Body of pancreas (tissue), 4 donors: ENCODE measurements at regions not wholly inside any gene's neighbourhood (a gene's known extent, or its start where the extent isn't known, plus 50 kb on each side); places are given as distances from the start of the nearest gene placed in this dataset.

Experiments used
- ATAC-seq: fragments of 150-250 bp; one replicate; pipeline ENCODE4 v1.9.1; 2016
- DNase-seq, 4 donors: peaks; one replicate each; pipeline ENCODE4 v3.0.0-alpha.2; 2019
- H3K27ac ChIP-seq, 4 donors: fragments of 200-600 bp; sonication (generic); 1 replicate in 3 of 4; 2 replicates in 1 of 4; pipeline versions ENCODE4 v1.5.1 to v1.6.1; 2016 to 2019; ENCODE audit warnings: mild to moderate bottlenecking in 1 of 4, mixed read lengths in 1 of 4, moderate library complexity in 1 of 4
- H3K27me3 ChIP-seq, 2 donors: fragments of 200-600 bp; sonication (generic); one replicate each; pipeline ENCODE4 v1.6.0; 2016; ENCODE audit warnings: mild to moderate bottlenecking in 1 of 2
- H3K36me3 ChIP-seq, 2 donors: fragments of 200-600 bp; sonication (generic); replicated peaks in 1 of 2; 2 replicates each; pipeline ENCODE4 v1.5.1; 2016; ENCODE audit warnings: low read depth in 2 of 2; ENCODE audit not compliant: insufficient read depth in 1 of 2
- H3K4me1 ChIP-seq: fragments of 200-600 bp; sonication (generic); one replicate; pipeline ENCODE4 v1.6.0; 2016
- H3K4me3 ChIP-seq, 2 donors: fragments of 200-600 bp; sonication (generic); 1 replicate in 1 of 2; 2 replicates in 1 of 2; pipeline ENCODE4 v1.5.1; 2016 to 2019
- H3K9me3 ChIP-seq, 3 donors: fragments of 200-600 bp; sonication (generic); 1 replicate in 2 of 3; 2 replicates in 1 of 3; pipeline ENCODE4 v1.5.1; 2016
- CTCF ChIP-seq, 7 experiments: fragments of 450-650 bp in 4 of 7; fragments of 200-600 bp in 3 of 7; sonication (generic) in 3 of 7; IDR thresholded peaks; one replicate each; pipeline ENCODE4 v1.5.1; 2016 to 2019; ENCODE audit warnings: antibody characterized with exemption in 7 of 7
- POLR2A ChIP-seq, 3 donors: fragments of 450-650 bp; IDR thresholded peaks; one replicate each; pipeline ENCODE4 v1.6.1; 2016; ENCODE audit warnings: antibody characterized with exemption in 3 of 3, mild to moderate bottlenecking in 2 of 3
- WGBS, 2 donors: methylation state at CpG; one replicate each; pipeline ENCODE4 v1.1.5; 2017; 5-methylcytosine and 5-hydroxymethylcytosine counted together
- intact Hi-C: fragments of 100-400 bp; cut with DNase I; formaldehyde crosslinking; loops from one replicate; pipeline ENCODE4 v1.15.1; 2023

DNA sequence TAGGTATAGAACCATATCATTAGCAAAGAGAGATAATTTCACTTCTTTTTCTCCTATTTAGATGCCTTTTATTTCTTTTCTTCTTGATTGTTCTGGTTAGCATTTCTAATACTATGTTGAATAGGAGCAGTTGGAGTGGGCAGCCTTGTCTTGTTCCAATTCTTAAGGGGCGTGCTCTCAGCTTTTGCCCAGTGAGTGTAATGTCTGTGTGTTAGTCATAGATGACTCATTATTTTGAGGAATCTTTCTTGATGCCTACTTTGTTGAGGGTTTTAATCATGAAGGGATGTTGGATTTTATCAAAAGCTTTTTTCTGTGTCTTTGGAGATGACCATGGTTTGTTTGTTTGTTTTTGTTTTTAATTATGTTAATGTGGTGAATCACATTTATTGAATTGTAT, 1453.1 kb upstream of the SLC39A10 start:
- H3K36me3 ChIP-seq: no peaks in the 10 kb centered on the region
- H3K4me3 ChIP-seq: no peak overlapping the region
- ATAC-seq: no peak
- H3K27ac ChIP-seq: no peak overlapping the region
- TF ChIP-seq CTCF (IDR thresholded peaks at IDR 0.05) (no peak), POLR2A (IDR thresholded peaks at IDR 0.05) (no peak)
- H3K27me3 ChIP-seq: no peaks in the 10 kb centered on the region
- no peak for DNase-seq
- no peaks in the 10 kb centered on the region for H3K9me3 ChIP-seq
- intact Hi-C loops: no loop called here
- 52 to 68% methylated on average over 1 of the region's 1 CpG for WGBS, 2 donors
- no peaks in the 10 kb centered on the region for H3K4me1 ChIP-seq

DNA sequence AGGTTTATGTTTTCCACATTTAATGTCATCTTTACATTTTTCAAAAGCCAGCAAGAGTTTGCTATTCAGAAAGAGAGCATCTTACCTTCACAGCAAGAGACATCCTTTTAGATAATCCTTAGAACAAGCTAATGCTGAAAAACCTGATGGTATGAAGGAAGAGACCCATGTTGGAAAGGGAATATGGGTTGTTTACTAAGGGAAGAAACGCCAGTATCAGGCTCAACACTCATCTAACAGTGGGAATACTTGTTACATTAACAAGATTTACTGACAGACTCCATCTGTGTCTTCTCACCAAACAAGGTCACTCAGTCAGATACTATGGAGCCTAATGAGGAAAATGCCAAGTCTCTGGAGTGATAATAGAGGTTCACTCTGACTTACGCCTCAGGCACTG, 1474.1 kb upstream of the SLC39A10 start:
- ATAC-seq: no peak
- DNase-seq: no peak
- Histone ChIP-seq H3K4me1 (no peaks in the 10 kb centered on the region), H3K27me3 (no peaks in the 10 kb centered on the region), H3K9me3 (no peaks in the 10 kb centered on the region), H3K36me3 (no peaks in the 10 kb centered on the region), H3K27ac (no peak overlapping the region), H3K4me3 (no peak overlapping the region)
- intact Hi-C loops: no loop called here
- WGBS, 2 donors: 20 to 32% methylated on average over 2 of the region's 2 CpGs
- TF ChIP-seq CTCF (IDR thresholded peaks at IDR 0.05) (no peak), POLR2A (IDR thresholded peaks at IDR 0.05) (no peak)

- Histone ChIP-seq H3K27me3 (no peaks in the 10 kb centered on the region), H3K27ac (no peak overlapping the region), H3K9me3 (no peaks in the 10 kb centered on the region), H3K36me3 (no peaks in the 10 kb centered on the region), H3K4me1 (no peaks in the 10 kb centered on the region), H3K4me3 (no peak overlapping the region)
- no peak for TF ChIP-seq CTCF (IDR thresholded peaks at IDR 0.05)
- TF ChIP-seq POLR2A (IDR thresholded peaks at IDR 0.05): no peak
- DNase-seq (peak in 2 of 4 donors; percentile 5 to 12), ATAC-seq (no peak)
- 90 to 92% methylated on average over 9 to 17 of the region's 22 CpGs for WGBS, 2 donors
- intact Hi-C loops: no loop called here
These were observed 1480.9 kb upstream of the SLC39A10 start for GRCh38 chr2:194176134-194176533.

DNA sequence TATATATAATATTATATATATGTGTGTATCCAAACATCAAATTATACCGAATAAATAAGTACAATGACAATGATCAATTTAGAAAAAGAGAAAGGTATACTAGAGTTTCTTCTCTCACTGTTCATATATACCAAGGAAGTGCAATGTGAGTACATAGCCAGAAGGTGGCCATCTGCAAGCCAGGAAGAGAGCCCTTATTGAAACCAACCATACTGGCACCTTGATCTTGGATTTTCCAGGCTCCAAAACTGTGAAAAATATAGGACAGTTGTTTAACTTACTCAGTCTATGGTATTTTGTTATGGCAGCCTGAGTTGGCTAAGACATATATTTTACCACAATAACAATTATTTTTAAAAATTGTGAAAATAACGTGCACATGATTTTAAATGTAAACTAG, 1490.2 kb upstream of the SLC39A10 start:
- Histone ChIP-seq H3K9me3 (no peaks in the 10 kb centered on the region), H3K4me1 (no peaks in the 10 kb centered on the region), H3K4me3 (no peak overlapping the region), H3K27ac (no peak overlapping the region), H3K36me3 (no peaks in the 10 kb centered on the region), H3K27me3 (no peaks in the 10 kb centered on the region)
- no peak for TF ChIP-seq POLR2A (IDR thresholded peaks at IDR 0.05)
- TF ChIP-seq CTCF (IDR thresholded peaks at IDR 0.05): peak in 6 of 7 experiments; percentile 25 to 49 (median 37)
- DNase-seq: peak in 2 of 4 donors; percentile 19 to 25
- 44 to 47% methylated on average over 2 of the region's 2 CpGs for WGBS, 2 donors
- ATAC-seq: peak; percentile 65
- intact Hi-C loops: no loop called here

- 55 to 61% methylated on average over 4 of the region's 4 CpGs for WGBS, 2 donors
These were observed 1501.6 kb upstream of the SLC39A10 start for GRCh38 chr2:194155431-194155830.

More at GRCh38 chr2:194155431-194155830, 1501.6 kb upstream of the SLC39A10 start:
- DNase-seq: no peak
- Histone ChIP-seq H3K36me3 (no peaks in the 10 kb centered on the region), H3K27ac (no peak overlapping the region), H3K27me3 (no peaks in the 10 kb centered on the region), H3K9me3 (no peaks in the 10 kb centered on the region), H3K4me1 (no peaks in the 10 kb centered on the region), H3K4me3 (no peak overlapping the region)
- intact Hi-C loops: no loop called here
- ATAC-seq: no peak
- TF ChIP-seq CTCF (IDR thresholded peaks at IDR 0.05) (no peak), POLR2A (IDR thresholded peaks at IDR 0.05) (no peak)
